ENCODE measurements at regions not wholly inside any gene's neighbourhood (a gene's known extent, or its start where the extent isn't known, plus 50 kb on each side); places are given as distances from the start of the nearest gene placed in this dataset.
A peak's percentile ranks its signal among the peaks of the same experiment; 100 is the strongest.

DNA sequence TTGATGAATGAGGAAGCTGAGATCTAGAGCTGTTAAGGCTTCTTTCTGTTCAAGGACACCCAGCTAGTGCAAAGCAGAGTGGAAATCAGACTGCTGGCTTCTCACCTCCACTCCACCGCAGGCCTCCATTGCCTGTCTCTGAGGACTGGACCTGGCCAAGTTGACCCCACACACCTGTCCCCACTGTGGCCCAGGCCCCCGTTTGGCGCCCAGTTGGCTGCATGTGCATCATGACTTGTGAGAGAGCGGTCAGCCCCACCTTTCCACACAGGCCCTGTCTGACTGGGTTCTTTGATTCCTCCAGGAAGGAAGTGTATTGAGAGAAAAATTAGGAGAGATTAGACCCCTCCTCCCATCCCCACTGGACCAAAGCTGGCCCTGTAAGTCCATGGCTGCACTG, 206.3 kb upstream of the TLE3 start:
- DNase-seq (ENCODE audit: low read depth), result no peak

DNA sequence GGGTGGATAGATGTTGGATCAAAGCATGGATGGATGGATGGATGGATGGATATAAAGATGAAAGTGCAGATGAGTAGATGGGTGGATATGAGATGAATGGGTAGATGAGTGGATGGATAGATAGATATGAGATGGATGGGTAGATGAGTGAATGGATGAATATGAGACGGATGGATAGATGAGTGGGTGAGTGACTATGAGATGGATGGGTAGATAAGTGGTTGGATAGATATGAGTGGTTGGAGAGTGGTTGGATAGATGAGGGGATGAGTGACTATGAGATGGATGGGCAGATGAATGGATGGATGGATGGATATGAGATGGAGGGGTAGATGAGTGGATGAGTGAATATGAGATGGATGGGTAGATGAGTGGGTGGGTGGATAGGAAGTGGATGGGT, 204.6 kb upstream of the TLE3 start:
- DNase-seq (ENCODE audit: low read depth), result no peak

DNA sequence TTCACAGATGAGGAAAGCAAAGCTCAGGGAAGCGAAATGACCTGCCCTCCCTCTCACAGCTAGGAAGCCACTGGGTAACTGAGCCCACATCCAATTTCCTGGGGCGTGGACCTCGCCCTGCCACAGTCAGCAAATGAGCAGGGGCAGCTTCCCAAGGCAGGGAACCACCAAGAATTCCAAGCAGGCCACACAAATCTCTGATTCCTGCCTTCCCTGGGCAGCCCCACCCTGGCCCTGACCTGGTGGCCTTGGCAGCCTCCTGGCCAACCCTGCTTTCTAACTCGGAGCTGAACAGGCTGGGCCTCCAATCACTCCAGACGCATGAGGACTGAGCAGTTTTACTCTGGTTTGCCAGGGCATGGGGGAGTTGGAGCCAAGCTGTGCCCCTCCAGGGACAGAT, 203.7 kb upstream of the TLE3 start:
- DNase-seq (ENCODE audit: low read depth), result no peak

- peak; percentile 29 for DNase-seq (ENCODE audit: low read depth)
These were observed 202.5 kb upstream of the TLE3 start for GRCh38 chr15:70299931-70300869.

DNA sequence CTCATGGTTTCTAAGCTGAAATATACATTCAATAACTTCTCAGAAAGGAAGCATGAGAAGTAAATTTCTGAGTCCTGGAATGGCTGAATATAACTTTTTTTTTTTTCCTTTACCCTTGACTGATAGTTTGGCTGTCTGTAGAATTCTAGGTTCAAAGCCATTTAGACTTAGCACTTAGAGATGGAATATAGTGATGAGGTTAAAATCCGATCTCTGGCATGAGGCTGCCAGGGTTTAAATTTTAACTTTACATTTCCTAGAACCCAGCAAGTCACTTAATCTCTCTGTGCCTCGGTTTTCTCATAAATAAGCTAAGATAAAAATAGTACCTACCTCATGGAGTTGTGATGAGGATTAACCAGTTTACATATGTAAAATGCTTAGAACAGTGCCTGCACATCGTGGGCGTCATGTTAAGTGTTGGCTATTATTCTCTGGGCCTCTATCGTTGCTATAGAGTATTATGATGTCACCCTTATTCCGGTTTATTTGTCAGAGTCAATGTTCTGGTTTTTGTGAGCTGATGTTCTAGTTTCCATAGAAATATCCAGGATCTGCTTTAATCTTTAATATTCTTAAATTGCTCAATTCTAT, 199.8 kb upstream of the TLE3 start:
- DNase-seq (ENCODE audit: low read depth), result no peak

DNA sequence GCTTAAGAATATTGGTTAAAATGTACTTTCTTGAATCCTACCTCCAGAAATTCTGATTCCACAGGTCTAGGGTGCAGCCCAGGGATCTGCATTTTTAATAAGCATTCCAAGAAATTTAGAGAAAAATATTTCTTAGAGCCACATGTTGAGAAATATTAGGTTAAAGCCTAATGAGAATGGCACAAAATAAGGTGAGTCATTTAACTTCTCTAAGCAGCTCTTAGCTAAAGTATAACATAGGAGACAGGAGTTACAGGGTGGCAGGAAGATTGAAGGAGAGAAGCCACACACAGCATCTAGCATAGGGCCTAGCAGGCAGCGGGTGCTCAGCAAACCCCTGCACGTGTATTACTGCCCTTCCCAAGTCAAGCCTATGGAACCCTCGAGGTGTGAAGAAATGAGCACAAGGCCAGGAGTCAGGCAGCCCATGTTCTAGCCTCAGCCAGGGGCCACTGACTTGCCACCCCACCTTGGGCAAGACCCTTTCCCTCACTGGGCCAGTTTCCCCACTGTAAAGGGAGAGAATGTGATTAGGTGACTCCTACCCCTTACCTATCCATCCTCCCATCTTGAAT, 197.1 kb upstream of the TLE3 start:
- DNase-seq (ENCODE audit: low read depth), result no peak

DNA sequence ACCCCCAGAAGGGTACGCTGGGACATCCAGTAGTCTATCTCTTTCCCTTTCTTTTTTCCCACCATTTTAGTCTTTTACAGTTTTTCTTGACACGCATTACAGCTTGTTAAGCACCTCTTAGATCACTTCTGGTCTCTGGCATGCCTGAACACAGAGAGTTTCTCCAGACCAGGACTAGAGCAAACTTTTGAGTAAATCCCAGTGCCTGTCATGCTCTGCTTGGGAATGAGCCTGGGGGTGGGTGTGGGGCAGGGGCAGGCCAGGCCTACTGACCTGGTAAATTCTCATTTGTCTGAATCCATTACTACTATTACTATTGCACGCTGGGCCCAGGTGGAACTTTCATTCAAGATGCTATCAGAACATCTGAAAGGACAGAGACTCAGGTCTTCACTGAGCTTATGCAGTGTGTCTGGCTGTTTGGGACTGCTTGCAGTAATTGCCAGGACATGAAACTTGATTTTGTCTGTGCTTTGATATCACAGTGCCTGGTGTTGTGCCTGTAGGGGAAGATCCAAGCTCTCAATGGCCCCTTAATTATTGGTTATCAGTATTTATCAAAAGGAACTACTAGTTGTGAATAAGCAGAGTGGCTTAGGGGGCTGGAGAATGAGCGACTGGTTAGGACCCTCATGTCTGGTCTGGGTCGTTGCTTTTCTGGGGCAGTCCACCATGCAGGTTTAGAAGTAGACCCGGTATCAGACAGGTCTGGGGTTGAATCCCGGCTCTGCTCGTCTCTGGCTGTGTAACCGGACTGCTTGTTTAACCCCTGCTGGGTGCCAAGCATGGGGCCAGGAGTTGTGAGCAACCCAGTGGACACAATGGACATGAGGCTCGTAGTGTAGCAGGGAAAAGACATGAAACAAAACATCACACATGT, 196.1 kb upstream of the TLE3 start:
- no peak for DNase-seq (ENCODE audit: low read depth)

GRCh38 chr15:70293138-70293537, 195.4 kb upstream of the TLE3 start:
- no peak for DNase-seq (ENCODE audit: low read depth)

DNA sequence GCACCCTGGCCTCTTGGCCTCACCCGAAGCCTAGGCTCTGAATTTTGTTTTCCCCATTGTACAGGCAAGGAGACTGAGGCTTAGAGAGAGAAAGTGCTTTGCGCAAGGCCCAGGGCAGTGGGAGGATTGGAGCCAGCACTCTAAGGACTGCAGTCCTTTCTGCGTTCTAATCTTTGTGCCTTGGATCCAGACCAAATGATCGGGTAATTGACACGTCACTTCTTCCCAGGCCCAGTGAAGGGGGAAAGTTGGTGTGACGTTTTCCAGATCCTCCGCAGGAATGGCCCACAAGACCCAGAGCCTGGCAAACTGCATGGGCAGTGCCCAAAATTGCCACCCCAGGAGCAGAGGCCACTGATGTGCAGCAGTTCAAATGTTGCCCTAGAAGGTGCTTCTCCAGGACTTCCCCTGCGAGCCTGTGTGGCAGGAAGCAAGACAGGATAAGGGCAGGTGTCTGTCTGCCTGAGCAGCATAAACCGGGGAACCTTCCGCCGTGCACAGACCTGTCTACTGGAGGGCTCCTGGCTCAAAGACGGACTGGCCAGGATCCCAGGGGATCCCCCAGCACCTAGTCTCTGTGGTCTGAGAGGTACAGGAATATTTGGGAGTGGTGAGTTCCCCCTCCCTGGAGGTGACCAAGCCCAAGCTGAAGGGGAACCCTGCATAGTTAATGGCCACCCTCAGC, 194.5 kb upstream of the TLE3 start:
- no peak for DNase-seq (ENCODE audit: low read depth)

DNA sequence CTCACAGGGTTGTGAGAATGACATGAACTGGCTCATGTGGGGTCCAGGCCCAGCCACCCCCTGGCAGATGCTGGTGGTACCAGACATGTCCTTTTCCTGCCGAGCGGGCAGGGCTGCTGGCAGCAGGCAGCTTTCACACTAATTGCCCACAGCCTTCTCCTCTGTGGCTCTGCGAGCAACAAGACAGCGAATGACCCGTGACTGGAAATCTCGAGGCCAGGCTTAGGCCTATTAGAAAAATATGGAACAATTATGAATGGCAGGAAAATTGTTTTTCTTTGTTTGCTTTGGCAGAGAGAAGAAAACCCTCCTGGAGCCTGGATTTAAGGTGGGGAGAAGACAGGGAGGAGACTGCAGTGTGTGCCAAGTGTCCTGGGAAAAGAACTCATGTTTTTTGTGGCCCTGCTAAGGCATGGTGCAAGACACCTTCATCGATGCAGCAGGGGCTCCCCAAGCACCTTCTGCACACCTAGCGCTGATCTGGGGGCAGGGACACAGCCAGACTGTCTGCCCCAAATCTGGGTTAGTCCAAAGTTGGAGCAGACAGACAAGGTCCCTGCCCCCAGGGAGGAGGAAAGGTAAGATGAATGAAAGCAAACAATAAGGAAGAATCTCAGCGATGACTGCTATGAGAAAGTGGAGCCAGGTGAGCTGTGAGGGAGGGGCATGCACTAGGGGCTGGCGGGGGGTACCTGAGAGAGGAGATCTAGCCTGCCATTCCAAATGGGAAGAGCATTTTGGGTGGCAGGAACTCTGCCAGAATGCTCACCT, 193.8 kb upstream of the TLE3 start:
- DNase-seq (ENCODE audit: low read depth), result no peak

DNA sequence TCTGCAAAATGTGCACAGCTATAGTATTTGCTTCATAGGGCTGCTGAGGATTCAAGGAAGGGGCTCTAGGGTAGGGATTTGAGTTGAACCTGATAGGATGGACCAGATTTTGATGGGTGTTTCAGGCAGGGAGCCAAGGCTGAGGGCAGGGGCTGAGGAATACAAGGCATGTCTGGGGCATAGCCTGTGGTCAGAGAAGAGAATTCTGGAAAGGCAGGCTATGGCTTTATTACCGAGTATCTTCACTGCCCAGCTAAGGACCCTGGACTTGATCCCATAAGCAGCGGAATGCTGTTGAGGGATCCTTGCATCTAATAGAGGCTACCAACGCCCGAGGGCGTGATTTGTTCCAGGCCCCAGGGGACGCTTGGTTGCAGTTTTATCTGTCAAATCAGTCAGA, 193.0 kb upstream of the TLE3 start:
- DNase-seq (ENCODE audit: low read depth), result no peak

DNA sequence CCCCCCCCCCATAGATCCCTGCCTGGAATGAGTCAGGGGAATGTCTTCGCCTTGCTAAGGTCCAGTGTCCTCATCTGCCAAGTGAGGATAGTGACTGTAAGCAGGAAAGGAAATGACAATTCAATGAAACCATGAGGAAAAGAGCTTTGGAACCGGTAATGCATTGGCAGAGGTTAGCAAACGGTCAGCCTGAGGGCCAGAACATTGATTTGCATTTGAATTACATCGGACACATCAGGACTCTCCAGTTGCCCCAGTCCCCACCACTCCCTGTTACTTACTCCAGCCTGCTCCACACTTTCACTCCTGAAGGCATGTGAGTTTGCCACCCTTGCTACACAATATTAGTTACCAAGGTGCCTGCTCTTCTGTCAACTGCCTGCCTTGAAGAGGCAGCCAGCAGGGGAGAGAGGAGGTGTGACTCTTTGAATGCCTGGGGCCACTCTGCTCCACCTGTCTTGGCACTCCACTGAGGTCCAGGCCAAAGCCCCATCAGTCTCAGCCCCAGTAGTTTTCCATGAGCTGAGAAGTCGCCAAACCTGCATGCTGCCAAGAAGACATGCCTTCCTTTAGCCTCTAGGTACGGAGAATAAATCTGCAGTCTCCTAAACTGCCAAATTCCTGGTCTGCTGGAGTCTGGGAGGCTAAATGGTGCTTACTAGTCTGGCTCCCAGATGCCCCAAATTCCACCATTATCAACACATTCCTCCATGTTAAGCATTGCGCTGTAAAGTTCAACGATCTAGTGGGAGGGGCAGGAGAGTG, 191.7 kb upstream of the TLE3 start:
- DNase-seq (ENCODE audit: low read depth), result no peak

DNA sequence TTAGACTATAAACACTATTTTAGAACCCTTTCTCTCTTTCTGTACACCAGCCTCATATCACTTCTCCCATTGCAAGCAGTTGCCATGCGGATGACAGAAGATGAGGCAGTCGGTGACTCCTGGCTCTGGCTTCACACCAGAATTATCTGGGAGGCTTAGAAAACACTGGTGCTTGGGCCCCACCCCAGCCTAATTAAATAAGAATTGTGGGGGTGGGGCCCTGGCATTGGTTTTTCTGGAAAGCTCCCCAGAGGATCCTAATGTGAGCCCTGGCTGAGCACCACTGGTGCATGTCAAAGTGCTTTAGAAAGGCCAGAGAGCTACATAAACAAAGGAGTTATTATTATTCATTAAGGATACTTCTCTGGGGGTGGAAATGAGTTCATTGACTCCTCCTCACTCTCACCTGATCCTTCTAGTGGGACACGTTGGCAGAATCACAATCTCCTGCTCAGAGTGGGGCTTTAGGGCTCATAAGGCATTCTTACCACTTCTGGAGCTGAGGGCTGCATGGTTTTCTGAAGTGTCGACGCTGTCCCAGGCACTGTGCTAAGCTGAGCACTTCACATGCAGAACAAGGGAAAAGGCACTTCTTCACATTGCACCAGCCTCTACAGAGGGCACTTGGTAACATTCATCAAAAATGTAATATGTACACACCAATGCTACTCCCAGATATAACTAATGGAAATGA, 188.5 kb upstream of the TLE3 start:
- no peak for DNase-seq (ENCODE audit: low read depth)

GRCh38 chr15:70284438-70285214, 186.9 kb upstream of the TLE3 start:
- no peak for DNase-seq (ENCODE audit: low read depth)

DNA sequence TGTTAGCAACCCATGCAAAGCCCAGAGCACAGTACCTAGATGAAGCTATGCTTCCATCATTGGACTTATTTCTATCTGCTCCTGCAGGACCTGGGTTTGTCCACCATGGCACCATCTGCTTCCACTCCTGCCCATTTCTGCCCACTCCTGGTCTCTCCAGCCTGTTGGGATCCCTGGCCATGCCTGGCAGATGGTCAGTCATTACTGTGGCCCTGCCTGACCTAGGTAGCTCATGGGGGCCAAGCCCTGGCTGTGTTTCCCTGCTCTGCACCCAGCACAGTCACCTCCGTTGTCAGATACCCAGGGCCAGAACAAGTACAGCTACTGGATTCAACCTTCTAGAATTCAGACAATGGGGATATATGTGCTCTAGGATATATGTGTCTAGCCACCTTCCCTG, 185.8 kb upstream of the TLE3 start:
- no peak for DNase-seq (ENCODE audit: low read depth)

- DNase-seq (ENCODE audit: low read depth), result no peak
These were observed 184.1 kb upstream of the TLE3 start for GRCh38 chr15:70281811-70282307.

DNA sequence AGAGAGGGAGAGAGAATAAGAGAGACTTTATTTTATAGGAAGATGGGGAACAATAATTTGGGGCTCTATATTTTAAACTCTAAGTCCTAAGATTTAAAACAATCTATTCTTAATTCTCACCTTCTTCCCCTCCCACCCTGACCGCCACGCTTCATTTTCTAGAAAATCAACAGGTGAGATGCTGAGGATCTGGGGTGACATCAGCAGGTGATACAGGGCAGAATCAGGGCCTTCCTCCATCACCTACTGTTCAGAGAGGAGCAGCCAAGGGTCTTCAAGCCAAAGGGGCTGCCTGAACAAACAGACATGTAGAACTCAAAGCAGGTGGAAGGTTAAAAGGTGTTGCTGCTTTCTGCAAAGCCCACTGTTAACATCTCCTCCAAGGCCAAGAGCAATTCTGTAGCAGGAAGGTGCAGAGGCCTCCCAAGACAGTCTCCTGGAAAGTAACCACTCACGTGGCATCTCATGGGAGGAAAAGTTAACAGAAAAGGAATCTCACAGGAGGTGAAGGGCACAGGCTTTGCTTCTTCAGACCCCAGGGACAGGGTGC, 183.6 kb upstream of the TLE3 start:
- DNase-seq (ENCODE audit: low read depth), result no peak

GRCh38 chr15:70280781-70281180, 183.1 kb upstream of the TLE3 start:
- DNase-seq (ENCODE audit: low read depth), result no peak
